Mucosa of descending colon (tissue), 3 donors: ENCODE measurements at regions not wholly inside any gene's neighbourhood (a gene's known extent, or its start where the extent isn't known, plus 50 kb on each side); places are given as distances from the start of the nearest gene placed in this dataset.

ENCODE experiments used
- ATAC-seq: fragments of 200-7000 bp; cut with Tn5 transposase; one replicate; pipeline ENCODE4 v1.9.1; 2020; ENCODE audit warnings: mild to moderate bottlenecking, moderate library complexity
- DNase-seq, 3 donors: peaks; one replicate each; pipeline ENCODE4 v3.0.0-alpha.2; 2020
- H3K36me3 ChIP-seq: fragments of 200-600 bp; one replicate; pipeline ENCODE4 v1.8.0; 2021; ENCODE audit warnings: low read depth, mild to moderate bottlenecking
- H3K4me1 ChIP-seq: fragments of 200-600 bp; one replicate; pipeline ENCODE4 v1.8.0; 2021; ENCODE audit warnings: low read depth, mild to moderate bottlenecking
- H3K4me3 ChIP-seq: fragments of 200-600 bp; one replicate; pipeline ENCODE4 v1.8.0; 2021; ENCODE audit warnings: mild to moderate bottlenecking
- H3K9me3 ChIP-seq: fragments of 200-600 bp; one replicate; pipeline ENCODE4 v1.8.0; 2021; ENCODE audit warnings: mild to moderate bottlenecking
- CTCF ChIP-seq: fragments of 200-600 bp; IDR thresholded peaks from one replicate; pipeline ENCODE4 v1.8.0; 2022; ENCODE audit warnings: antibody characterized with exemption, mild to moderate bottlenecking
- intact Hi-C, 2 donors: fragments of 100-400 bp; cut with DNase I in 1 of 2; cut with micrococcal nuclease in 1 of 2; formaldehyde crosslinking; loops; one replicate each; pipeline versions ENCODE4 v1.11.0 to v1.11.1; 2022; cut with DNase I, micrococcal nuclease
- donor health status: DM: no; HTN: no; CAD: no; lungs with moderate emphysema.
- donor health status: DM: no; HTN: no; CAD: no.
- donor health status: DM: no; HTN: yes; CAD: no.

GRCh38 chr11:92376146-92376599 lies 151.6 kb downstream of the FAT3 start:
- DNase-seq (no peak), ATAC-seq (no peak)
- no peaks in the 10 kb centered on the region for H3K4me1 ChIP-seq
- H3K4me3 ChIP-seq: no peak overlapping the region
- no peaks in the 10 kb centered on the region for H3K36me3 ChIP-seq
- intact Hi-C loops: no loop called here
- no peaks in the 10 kb centered on the region for H3K9me3 ChIP-seq
- TF ChIP-seq CTCF: no peak

GRCh38 chr11:92376680-92377079 lies 152.1 kb downstream of the FAT3 start:
- no peak for TF ChIP-seq CTCF
- Histone ChIP-seq H3K9me3 (no peaks in the 10 kb centered on the region), H3K4me1 (no peaks in the 10 kb centered on the region), H3K36me3 (no peaks in the 10 kb centered on the region), H3K4me3 (no peak overlapping the region)
- no peak for DNase-seq
- no peak for ATAC-seq
- intact Hi-C loops: no loop called here

- DNase-seq (no peak), ATAC-seq (no peak)
- Histone ChIP-seq H3K36me3 (no peaks in the 10 kb centered on the region), H3K9me3 (no peaks in the 10 kb centered on the region), H3K4me1 (no peaks in the 10 kb centered on the region), H3K4me3 (no peak overlapping the region)
- TF ChIP-seq CTCF: no peak
- intact Hi-C loops: no loop called here
Observed at GRCh38 chr11:92380882-92381281, 156.3 kb downstream of the FAT3 start.

- TF ChIP-seq CTCF: no peak
- DNase-seq: no peak
- Histone ChIP-seq H3K4me3 (no peak overlapping the region), H3K9me3 (no peaks in the 10 kb centered on the region), H3K36me3 (no peaks in the 10 kb centered on the region), H3K4me1 (no peaks in the 10 kb centered on the region)
- intact Hi-C loops: no loop called here
- ATAC-seq: no peak
Observed at GRCh38 chr11:92382311-92382710, 157.7 kb downstream of the FAT3 start.

- H3K4me1 ChIP-seq: no peaks in the 10 kb centered on the region
- ATAC-seq (no peak), DNase-seq (no peak)
- intact Hi-C loops: no loop called here
- no peak for TF ChIP-seq CTCF
- H3K4me3 ChIP-seq: no peak overlapping the region
- H3K9me3 ChIP-seq: no peaks in the 10 kb centered on the region
- H3K36me3 ChIP-seq: no peaks in the 10 kb centered on the region
Observed at GRCh38 chr11:92383430-92383829, 158.8 kb downstream of the FAT3 start.

- no peak for ATAC-seq
- no peak for DNase-seq
Observed at GRCh38 chr11:92384358-92384757, 159.7 kb downstream of the FAT3 start.

More at GRCh38 chr11:92384358-92384757, 159.7 kb downstream of the FAT3 start:
- intact Hi-C loops: no loop called here
- Histone ChIP-seq H3K9me3 (no peaks in the 10 kb centered on the region), H3K4me3 (no peak overlapping the region), H3K36me3 (no peaks in the 10 kb centered on the region), H3K4me1 (no peaks in the 10 kb centered on the region)
- no peak for TF ChIP-seq CTCF
